Brain microvascular endothelial cell (primary cell): ENCODE measurements at regions not wholly inside any gene's neighbourhood (a gene's known extent, or its start where the extent isn't known, plus 50 kb on each side); places are given as distances from the start of the nearest gene placed in this dataset.

Experiments
- DNase-seq: peaks from one replicate; pipeline ENCODE4 v3.0.0-alpha.2; 2020
- H3K27ac ChIP-seq: fragments of 250-450 bp; sonication (Bioruptor Pico); 2 replicates; pipeline ENCODE4 v1.5.1; 2020; ENCODE audit warnings: mild to moderate bottlenecking, moderate library complexity
- H3K27me3 ChIP-seq: fragments of 250-450 bp; sonication (Bioruptor Pico); replicated peaks from 2 replicates; pipeline ENCODE4 v1.5.1; 2020; ENCODE audit warnings: mild to moderate bottlenecking
- H3K36me3 ChIP-seq: fragments of 250-450 bp; sonication (Bioruptor Pico); replicated peaks from 2 replicates; pipeline ENCODE4 v1.5.1; 2020; ENCODE audit warnings: mild to moderate bottlenecking
- H3K4me3 ChIP-seq: 2 replicates; pipeline ENCODE4 v1.5.1; 2011; ENCODE audit warnings: low read depth, mild to moderate bottlenecking, control low read depth, low read length, moderate library complexity
- CTCF ChIP-seq: IDR thresholded peaks from 2 replicates; pipeline ENCODE4 v1.5.1; 2011; ENCODE audit warnings: low read depth, mild to moderate bottlenecking, moderate library complexity, low read length, control low read depth, inconsistent platforms; ENCODE audit errors: missing control alignments
- in situ Hi-C: cut with HindIII; loops from 2 replicates; pipeline ENCODE4 v1.10.0; 2017; ENCODE audit warnings: low sequenced_read_pairs, low pct_ligation_motif_present

DNA sequence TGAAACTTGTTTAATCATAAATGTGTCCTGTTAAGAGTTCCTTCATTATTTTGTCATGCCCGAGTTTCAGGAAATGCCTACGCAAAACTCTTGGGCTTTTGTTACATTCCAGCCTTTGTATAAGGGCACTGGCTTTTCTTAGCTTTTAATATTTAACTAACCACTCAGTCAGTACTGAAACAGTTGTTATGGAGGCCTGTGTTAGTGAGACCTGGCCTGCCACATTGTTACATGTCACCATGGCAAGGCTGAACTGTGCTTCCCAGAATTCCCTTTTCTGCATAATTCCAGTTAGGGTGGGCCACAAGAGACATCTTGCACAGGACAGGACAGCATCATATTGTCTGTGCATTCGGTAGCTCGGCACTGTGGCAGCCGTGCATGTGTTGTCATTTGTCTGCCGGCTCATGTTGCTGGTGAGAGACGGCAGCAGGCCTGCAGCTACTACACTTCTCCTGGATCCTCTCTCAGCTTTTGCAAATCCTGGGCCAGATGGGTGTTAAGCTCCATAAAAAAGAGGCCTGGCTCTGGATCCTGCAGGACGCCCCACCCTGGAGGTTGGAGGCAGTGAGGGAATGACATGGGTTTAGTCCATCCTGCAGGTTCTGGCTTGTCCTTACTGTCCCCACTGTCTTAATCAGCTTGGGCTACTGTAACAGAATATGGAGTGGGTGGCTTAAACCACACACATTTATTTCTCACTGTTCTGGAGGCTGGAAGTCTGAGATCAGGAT is 128.8 kb upstream of the DTNBP1 start:
- Histone ChIP-seq H3K36me3 (no peaks in the 10 kb centered on the region), H3K27me3 (no peaks in the 10 kb centered on the region), H3K4me3 (no peak overlapping the region), H3K27ac (no peak overlapping the region)
- TF ChIP-seq CTCF = no peak
- no peak for DNase-seq
- in situ Hi-C loops = no loop called here

DNA sequence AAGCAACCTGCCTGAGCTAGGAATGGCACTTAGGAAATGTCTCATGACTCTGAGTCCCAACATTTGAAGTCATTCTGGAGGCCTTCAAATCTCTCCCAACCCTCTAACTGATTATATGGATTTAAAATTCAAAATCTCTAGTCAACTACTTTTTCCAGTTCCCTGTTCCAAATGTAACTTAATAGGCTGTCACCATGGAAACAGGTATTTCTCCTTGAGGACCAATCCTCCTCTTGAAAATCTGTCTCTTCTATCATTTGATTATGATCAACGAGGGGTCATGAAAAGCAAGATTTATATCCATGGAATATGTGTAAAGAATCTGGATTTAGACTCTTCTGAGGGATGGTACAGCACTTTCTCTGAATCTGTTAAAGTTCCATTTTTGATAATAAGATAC is 127.3 kb upstream of the DTNBP1 start:
- Histone ChIP-seq H3K27me3 (no peaks in the 10 kb centered on the region), H3K27ac (no peak overlapping the region), H3K36me3 (no peaks in the 10 kb centered on the region), H3K4me3 (no peak overlapping the region)
- TF ChIP-seq CTCF = no peak
- in situ Hi-C loops = no loop called here
- no peak for DNase-seq

DNA sequence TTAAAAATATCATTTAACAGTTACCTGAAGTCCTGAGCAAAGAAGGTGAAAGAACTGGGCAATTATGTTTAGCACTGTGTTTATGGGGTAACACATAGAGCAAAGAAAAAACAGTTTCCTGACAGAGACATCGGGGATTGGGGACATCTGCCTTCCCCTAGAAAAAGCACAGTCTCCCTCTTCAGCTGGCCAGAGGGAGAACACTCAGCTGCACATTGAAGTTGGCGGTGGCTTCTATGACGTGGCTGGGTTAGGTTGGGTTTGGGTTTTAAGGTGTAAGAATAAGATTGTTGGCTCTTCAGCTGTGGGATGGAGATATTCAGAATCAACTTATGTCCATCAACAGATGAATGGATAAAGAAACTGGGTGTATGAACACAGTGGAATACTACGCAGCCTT is 124.0 kb upstream of the DTNBP1 start:
- TF ChIP-seq CTCF = no peak
- no peak for DNase-seq
- Histone ChIP-seq H3K4me3 (no peak overlapping the region), H3K27me3 (no peaks in the 10 kb centered on the region), H3K27ac (no peak overlapping the region), H3K36me3 (no peaks in the 10 kb centered on the region)
- in situ Hi-C loops = no loop called here

- H3K4me3 ChIP-seq = no peak overlapping the region
- H3K36me3 ChIP-seq = no peaks in the 10 kb centered on the region
- no peak for DNase-seq
- no peaks in the 10 kb centered on the region for H3K27me3 ChIP-seq
- no peak overlapping the region for H3K27ac ChIP-seq
- in situ Hi-C loops = no loop called here
- no peak for TF ChIP-seq CTCF
Observed at GRCh38 chr6:15783484-15783883, 120.7 kb upstream of the DTNBP1 start.

- H3K36me3 ChIP-seq = no peaks in the 10 kb centered on the region
- DNase-seq = no peak
- in situ Hi-C loops = no loop called here
- no peak for TF ChIP-seq CTCF
- H3K27me3 ChIP-seq = no peaks in the 10 kb centered on the region
- no peak overlapping the region for H3K4me3 ChIP-seq
- no peak overlapping the region for H3K27ac ChIP-seq
Observed at GRCh38 chr6:15781890-15782289, 119.1 kb upstream of the DTNBP1 start.

DNA sequence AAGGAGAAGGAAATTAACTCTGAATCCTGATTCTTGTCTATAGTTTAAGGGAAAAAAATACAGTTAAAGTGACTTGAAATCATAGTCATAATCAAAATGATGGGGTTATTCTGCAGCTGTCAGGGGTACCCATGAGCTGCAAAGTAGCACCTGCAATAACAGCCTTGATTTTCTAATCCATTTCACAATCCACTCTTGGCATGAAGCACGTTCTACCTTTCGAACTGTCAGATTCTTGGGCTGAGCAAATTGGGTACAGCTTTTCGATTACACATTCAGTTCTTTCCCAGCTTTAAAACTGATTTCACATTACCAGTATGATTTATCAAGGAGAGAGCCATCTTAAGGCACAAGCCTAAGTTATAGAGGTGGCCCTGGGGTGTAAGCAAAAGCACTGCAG is 118.5 kb upstream of the DTNBP1 start:
- in situ Hi-C loops = no loop called here
- Histone ChIP-seq H3K4me3 (no peak overlapping the region), H3K27me3 (no peaks in the 10 kb centered on the region), H3K36me3 (no peaks in the 10 kb centered on the region), H3K27ac (no peak overlapping the region)
- no peak for TF ChIP-seq CTCF
- no peak for DNase-seq
